Mesodermal cell (in vitro differentiated cells): ENCODE measurements at regions not wholly inside any gene's neighbourhood (a gene's known extent, or its start where the extent isn't known, plus 50 kb on each side); places are given as distances from the start of the nearest gene placed in this dataset.

ENCODE experiments used
- H3K27ac ChIP-seq: 2 replicates; pipeline ENCODE4 v1.7.0; 2013; ENCODE audit warnings: mild to moderate bottlenecking, low read depth, low read length, moderate library complexity; ENCODE audit not compliant: severe bottlenecking
- H3K36me3 ChIP-seq: 2 replicates; pipeline ENCODE4 v1.7.1; 2013; ENCODE audit warnings: mild to moderate bottlenecking, low read length, moderate library complexity; ENCODE audit not compliant: control insufficient read depth, insufficient read depth
- H3K4me1 ChIP-seq: one replicate; pipeline ENCODE4 v1.7.1; 2013; ENCODE audit warnings: mild to moderate bottlenecking, low read length; ENCODE audit not compliant: insufficient read depth, control insufficient read depth, poor library complexity, severe bottlenecking
- H3K4me3 ChIP-seq: 2 replicates; pipeline ENCODE4 v1.7.0; 2013; ENCODE audit warnings: low read length, control low read depth, mild to moderate bottlenecking; ENCODE audit not compliant: insufficient read depth, poor library complexity, severe bottlenecking; ENCODE audit errors: extremely low read depth
- H3K9me3 ChIP-seq: 2 replicates; pipeline ENCODE4 v1.7.1; 2013; ENCODE audit warnings: mild to moderate bottlenecking, low read length, moderate library complexity; ENCODE audit not compliant: control insufficient read depth
- WGBS, 2 experiments: methylation state at CpG; one replicate each; pipeline ENCODE4 v1.1.5; 2013; ENCODE audit warnings: missing lambda C conversion rate in 2 of 2; ENCODE audit not compliant: insufficient coverage in 2 of 2; 5-methylcytosine and 5-hydroxymethylcytosine counted together

GRCh38 chr17:33992113-33992512 lies 263.0 kb upstream of the CCL2 start:
- WGBS, 2 experiments, result 73 to 80% methylated on average over 3 of the region's 5 CpGs
- no peak overlapping the region for H3K4me3 ChIP-seq

DNA sequence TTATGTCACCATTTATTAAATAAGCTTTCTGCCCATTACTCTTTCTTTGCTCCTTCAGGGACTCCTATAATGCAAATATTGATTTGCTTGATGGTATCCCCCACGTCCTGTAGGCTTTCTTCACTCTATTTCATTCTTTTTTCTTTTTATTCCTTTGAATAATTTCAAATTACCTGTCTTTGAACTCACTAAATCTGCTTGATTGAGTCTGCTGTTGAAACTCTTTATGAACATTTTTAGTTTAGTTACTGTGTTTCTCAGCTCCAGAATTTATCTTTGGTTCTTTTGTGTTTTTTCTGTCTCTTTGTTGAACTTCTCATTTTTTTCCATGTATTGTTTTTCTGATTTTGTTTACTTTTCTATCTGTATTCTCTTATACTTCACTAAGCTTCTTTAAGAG lies 254.4 kb upstream of the CCL2 start:
- H3K36me3 ChIP-seq, result no peaks in the 10 kb centered on the region
- H3K27ac ChIP-seq, result no peak overlapping the region
- no peaks in the 10 kb centered on the region for H3K9me3 ChIP-seq
- H3K4me3 ChIP-seq, result no peak overlapping the region
- no CpG with 5 or more reads among the region's 1 CpG for WGBS, 2 experiments
- H3K4me1 ChIP-seq, result no peaks in the 10 kb centered on the region

More at GRCh38 chr17:33992113-33992512, 263.0 kb upstream of the CCL2 start:
- H3K36me3 ChIP-seq, result no peaks in the 10 kb centered on the region
- H3K4me1 ChIP-seq, result peaks cover 13% of the 10 kb centered on the region
- no peaks in the 10 kb centered on the region for H3K9me3 ChIP-seq
- H3K27ac ChIP-seq, result no peak overlapping the region

DNA sequence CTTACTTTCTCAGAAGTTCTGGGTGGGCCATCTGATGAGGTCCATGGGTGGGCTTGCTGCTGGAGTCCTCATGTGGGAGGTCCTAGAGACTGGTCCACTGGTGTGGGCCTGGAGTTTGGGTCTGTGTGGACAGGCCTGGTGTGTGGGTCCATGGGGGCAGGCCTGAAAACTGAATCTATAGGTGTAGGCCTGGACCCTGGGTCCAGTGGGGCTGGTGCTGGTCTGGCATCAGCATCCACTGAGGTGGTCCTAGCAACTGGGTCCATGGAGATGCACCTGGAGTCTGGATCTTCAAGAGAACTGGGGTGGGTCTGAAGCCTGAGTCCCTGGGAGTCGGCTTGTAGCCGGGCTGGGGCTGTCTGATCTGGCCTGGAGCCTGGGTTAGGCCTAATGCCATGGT lies 253.8 kb upstream of the CCL2 start:
- Histone ChIP-seq H3K27ac (no peak overlapping the region), H3K4me1 (no peaks in the 10 kb centered on the region), H3K4me3 (no peak overlapping the region), H3K9me3 (no peaks in the 10 kb centered on the region), H3K36me3 (no peaks in the 10 kb centered on the region)
- WGBS, 2 experiments, result 100% methylated on average over 1 to 2 of the region's 2 CpGs

GRCh38 chr17:34006126-34006525 lies 249.0 kb upstream of the CCL2 start:
- H3K36me3 ChIP-seq, result no peaks in the 10 kb centered on the region
- H3K4me1 ChIP-seq, result peaks cover 5% of the 10 kb centered on the region
- 81 to 94% methylated on average over 3 of the region's 3 CpGs for WGBS, 2 experiments
- H3K27ac ChIP-seq, result no peak overlapping the region
- no peaks in the 10 kb centered on the region for H3K9me3 ChIP-seq
- H3K4me3 ChIP-seq, result no peak overlapping the region

GRCh38 chr17:34008125-34008524 lies 247.0 kb upstream of the CCL2 start:
- Histone ChIP-seq H3K9me3 (no peaks in the 10 kb centered on the region), H3K4me3 (no peak overlapping the region), H3K36me3 (no peaks in the 10 kb centered on the region), H3K27ac (no peak overlapping the region), H3K4me1 (peaks cover 5% of the 10 kb centered on the region)
- 83 to 100% methylated on average over 1 of the region's 1 CpG for WGBS, 2 experiments

- Histone ChIP-seq H3K36me3 (no peaks in the 10 kb centered on the region), H3K4me1 (peaks cover 5% of the 10 kb centered on the region), H3K4me3 (no peak overlapping the region), H3K9me3 (no peaks in the 10 kb centered on the region), H3K27ac (no peak overlapping the region)
- WGBS, 2 experiments, result 87 to 94% methylated on average over 4 to 5 of the region's 5 CpGs
These were observed 245.2 kb upstream of the CCL2 start for GRCh38 chr17:34009912-34010311.

GRCh38 chr17:34010534-34010933 lies 244.6 kb upstream of the CCL2 start:
- no peaks in the 10 kb centered on the region for H3K9me3 ChIP-seq
- H3K4me3 ChIP-seq, result no peak overlapping the region
- H3K4me1 ChIP-seq, result peaks cover 5% of the 10 kb centered on the region
- H3K36me3 ChIP-seq, result no peaks in the 10 kb centered on the region
- 83 to 96% methylated on average over 1 to 2 of the region's 2 CpGs for WGBS, 2 experiments
- H3K27ac ChIP-seq, result no peak overlapping the region

DNA sequence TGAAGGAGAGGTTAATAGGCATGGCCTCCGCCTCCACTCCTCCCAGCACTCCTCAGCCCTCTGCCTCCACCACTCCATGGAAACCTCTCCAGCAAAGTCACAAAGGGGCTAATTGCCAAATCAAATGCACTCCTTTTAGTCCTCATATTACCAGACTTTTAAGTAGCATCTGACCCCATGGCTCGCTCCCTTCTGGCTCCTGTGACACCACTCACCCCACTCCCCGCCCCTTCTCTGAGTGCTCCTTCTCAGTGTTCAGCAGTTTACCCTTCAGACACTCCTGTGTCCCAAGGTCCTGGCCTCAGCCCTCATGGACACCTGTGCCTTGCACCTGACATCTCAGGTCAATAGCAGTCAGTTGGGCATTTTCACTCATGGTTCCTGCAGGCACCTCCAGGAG lies 243.5 kb upstream of the CCL2 start:
- no peak overlapping the region for H3K27ac ChIP-seq
- WGBS, 2 experiments, result 91 to 94% methylated on average over 3 of the region's 3 CpGs
- H3K4me1 ChIP-seq, result peaks cover 5% of the 10 kb centered on the region
- no peak overlapping the region for H3K4me3 ChIP-seq
- no peaks in the 10 kb centered on the region for H3K9me3 ChIP-seq
- no peaks in the 10 kb centered on the region for H3K36me3 ChIP-seq

- Histone ChIP-seq H3K27ac (no peak overlapping the region), H3K9me3 (no peaks in the 10 kb centered on the region), H3K4me3 (no peak overlapping the region), H3K36me3 (no peaks in the 10 kb centered on the region), H3K4me1 (peaks cover 5% of the 10 kb centered on the region)
- WGBS, 2 experiments, result 70 to 81% methylated on average over 3 to 4 of the region's 5 CpGs
These were observed 242.2 kb upstream of the CCL2 start for GRCh38 chr17:34012709-34013375.

DNA sequence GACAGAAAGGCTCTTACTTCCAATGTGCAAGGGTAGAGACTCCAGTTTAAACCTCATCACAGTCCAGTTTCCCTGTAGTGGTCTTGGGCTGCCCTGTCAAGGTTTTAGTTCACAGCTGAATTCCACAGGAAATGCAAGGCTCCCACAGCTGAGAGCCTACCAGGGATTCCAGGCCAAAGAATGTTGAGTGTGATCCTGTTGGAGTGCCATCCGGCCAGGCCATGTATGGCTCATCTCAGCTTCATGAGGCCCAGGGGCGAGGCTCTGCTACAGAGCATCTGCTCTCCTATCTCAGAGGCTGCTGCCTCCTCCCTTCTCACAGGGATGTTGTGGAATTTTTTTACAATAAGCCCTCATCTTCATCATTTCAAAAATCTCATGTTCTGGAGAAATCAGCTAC lies 239.8 kb upstream of the CCL2 start:
- no peak overlapping the region for H3K27ac ChIP-seq
- H3K4me1 ChIP-seq, result no peaks in the 10 kb centered on the region
- H3K36me3 ChIP-seq, result no peaks in the 10 kb centered on the region
- WGBS, 2 experiments, result 83 to 100% methylated on average over 1 to 2 of the region's 2 CpGs
- no peaks in the 10 kb centered on the region for H3K9me3 ChIP-seq
- no peak overlapping the region for H3K4me3 ChIP-seq

GRCh38 chr17:34024386-34024785 lies 230.7 kb upstream of the CCL2 start:
- Histone ChIP-seq H3K27ac (no peak overlapping the region), H3K9me3 (no peaks in the 10 kb centered on the region), H3K4me1 (peaks cover 8% of the 10 kb centered on the region), H3K4me3 (no peak overlapping the region), H3K36me3 (no peaks in the 10 kb centered on the region)
- 60 to 81% methylated on average over 2 of the region's 4 CpGs for WGBS, 2 experiments
